COLO668 (cell line): ENCODE measurements at regions not wholly inside any gene's neighbourhood (a gene's known extent, or its start where the extent isn't known, plus 50 kb on each side); places are given as distances from the start of the nearest gene placed in this dataset.
"Not testable (repeated sequence)": the region's sequence is repeated elsewhere in the genome, so short reads cannot be mapped to it uniquely, and the experiment has no call there.

Experiments
- DNase-seq: peaks from one replicate; lab custom pipeline; 2025; ENCODE audit not compliant: unreplicated experiment; lab: John Stamatoyannopoulos, UW

DNA sequence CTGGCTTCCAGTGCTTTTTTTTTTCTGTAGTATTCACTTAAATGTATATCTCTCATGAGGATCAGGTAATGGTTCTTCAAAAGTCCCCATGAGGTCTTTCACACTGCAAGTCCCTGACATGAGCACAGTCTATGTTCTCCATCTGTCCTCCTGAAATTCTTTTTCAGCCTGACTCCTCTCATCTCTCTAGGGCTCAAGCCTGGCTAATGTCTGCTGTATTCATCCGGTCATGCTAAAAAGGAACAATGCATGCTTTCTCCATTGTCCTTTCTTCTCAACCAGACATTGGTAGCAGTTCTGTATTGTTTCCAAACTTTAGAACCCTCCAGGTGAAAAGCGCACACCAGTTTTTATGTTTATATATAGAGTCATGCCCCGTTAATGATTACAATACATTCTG, 368.3 kb upstream of the OLFM3 start:
- no peak for DNase-seq

GRCh38 chr1:102336602-102337001, 339.9 kb upstream of the OLFM3 start:
- DNase-seq: no peak

DNA sequence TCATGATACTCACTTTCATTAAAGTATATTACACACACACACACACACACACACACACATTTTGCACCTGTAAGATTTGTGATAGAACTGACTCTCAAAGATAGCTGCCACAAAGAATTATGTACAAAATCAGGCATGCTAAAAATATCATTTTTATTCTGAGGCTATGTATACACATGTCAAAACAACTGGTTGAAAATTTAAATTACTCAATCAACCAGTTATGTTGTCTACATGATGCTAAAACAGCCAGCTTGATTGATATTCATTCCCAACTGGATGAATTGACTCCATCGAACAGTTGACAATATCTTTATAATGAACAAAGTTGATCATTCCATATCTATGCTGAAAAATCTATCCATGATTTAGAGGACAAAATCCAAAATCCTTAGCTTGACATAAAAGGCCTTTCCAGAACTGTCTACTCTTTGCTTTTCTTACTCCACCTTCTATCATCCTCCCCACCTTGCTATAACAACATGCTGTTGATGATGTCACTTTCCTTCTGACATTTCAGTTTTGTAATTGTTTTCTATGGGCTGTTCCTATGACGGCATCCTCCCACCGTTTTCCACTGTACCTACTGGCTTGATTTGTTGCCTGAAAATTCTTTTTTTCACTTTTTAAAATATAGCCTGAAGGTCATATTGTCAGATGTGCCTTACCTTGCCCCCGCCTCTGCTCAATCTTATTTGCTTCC, 321.5 kb upstream of the OLFM3 start:
- DNase-seq: no peak

- DNase-seq: no peak
These were observed 318.4 kb upstream of the OLFM3 start for GRCh38 chr1:102315096-102315495.

GRCh38 chr1:102296116-102296515, 299.4 kb upstream of the OLFM3 start:
- no peak for DNase-seq

- DNase-seq: no peak
These were observed 286.2 kb upstream of the OLFM3 start for GRCh38 chr1:102282955-102283354.

- no peak for DNase-seq
These were observed 266.3 kb upstream of the OLFM3 start for GRCh38 chr1:102262994-102263393.

- DNase-seq: no peak
These were observed 256.2 kb upstream of the OLFM3 start for GRCh38 chr1:102252731-102253505.

GRCh38 chr1:102241431-102242338, 245.0 kb upstream of the OLFM3 start:
- DNase-seq: no peak

- no peak for DNase-seq
These were observed 242.5 kb upstream of the OLFM3 start for GRCh38 chr1:102239247-102239646.

GRCh38 chr1:102234753-102235359, 238.1 kb upstream of the OLFM3 start:
- no peak for DNase-seq

DNA sequence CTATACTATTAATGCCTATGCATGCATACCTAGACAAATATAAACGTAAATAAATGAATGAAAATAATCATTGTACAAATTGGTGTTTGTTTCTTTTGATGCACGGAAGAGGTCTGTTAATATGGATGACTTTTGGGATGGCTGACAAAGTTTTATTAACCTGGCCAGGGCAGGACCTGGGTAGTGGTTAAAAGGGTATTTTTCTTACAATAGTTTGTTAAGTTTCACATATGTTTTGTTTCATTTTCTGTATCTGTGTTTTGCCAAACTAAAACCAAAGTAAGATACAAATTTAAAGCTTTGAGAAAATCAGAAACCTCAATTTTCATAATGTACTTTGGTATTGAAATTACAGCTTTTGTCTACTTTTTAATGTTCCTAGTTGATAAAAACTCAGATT, 222.7 kb upstream of the OLFM3 start:
- no peak for DNase-seq

- DNase-seq: not testable (repeated sequence)
These were observed 214.2 kb upstream of the OLFM3 start for GRCh38 chr1:102210891-102211290.

GRCh38 chr1:102191723-102192122, 195.0 kb upstream of the OLFM3 start:
- peak; percentile 8 for DNase-seq

- no peak for DNase-seq
These were observed 193.7 kb upstream of the OLFM3 start for GRCh38 chr1:102190429-102190828.

DNA sequence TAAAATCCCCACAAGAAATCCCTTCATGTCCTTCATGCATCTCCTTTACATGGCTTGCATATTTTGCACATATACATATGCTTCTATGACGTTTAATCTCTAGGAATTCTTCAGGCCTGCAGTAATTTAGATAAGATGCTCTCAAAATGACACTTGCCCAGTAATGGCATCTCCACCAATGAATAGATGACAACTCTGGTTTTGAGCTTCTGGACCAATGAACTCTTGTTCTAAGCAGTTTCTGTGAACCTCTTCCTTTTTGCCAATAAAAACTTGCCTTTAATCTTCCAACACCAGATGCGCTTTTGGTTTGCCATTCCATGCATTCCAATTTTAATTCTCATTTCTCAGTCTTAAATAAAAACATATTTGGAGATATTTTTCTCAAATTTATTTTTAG, 189.8 kb upstream of the OLFM3 start:
- no peak for DNase-seq

DNA sequence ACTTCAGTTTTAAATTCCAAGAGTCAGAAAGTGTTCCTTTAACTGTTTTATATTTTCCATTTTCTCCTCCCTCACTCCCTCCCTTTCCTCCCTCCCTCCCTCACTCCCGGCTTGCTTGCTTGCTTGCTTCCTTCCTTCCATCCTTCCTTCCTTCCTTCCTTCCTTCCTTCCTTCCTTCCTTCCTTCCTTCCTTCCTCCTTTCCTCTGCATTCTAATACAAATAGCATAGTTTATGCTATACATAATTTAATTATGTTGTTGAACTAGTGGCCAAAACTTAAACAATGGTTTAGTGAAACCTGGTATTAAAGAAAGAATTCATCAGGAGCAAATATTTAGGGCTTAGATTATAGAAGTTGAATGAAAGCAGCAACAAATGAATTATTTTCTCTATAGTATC, 188.5 kb upstream of the OLFM3 start:
- DNase-seq: no peak

GRCh38 chr1:102184477-102184876, 187.8 kb upstream of the OLFM3 start:
- DNase-seq: no peak

- no peak for DNase-seq
These were observed 187.0 kb upstream of the OLFM3 start for GRCh38 chr1:102183711-102184110.

GRCh38 chr1:102182603-102183260, 186.0 kb upstream of the OLFM3 start:
- DNase-seq: no peak

DNA sequence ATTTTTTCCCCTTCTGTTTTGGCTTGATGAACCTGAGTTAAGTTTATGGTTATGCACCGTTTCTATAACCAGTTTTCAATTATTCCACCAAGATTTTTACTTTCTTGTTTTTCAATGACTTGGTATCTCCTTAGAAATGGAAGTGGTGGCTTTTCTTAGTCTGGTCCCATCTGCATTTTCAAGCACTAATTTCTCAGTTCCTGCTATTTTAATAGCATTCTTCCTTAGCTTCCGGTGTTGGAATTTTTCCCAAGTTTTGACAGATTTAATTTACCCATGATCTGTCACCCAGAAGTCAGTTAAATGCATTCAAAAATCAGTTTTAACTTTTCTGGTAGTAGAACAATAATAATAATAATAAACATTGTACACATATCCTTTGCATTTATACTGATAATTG, 184.6 kb upstream of the OLFM3 start:
- DNase-seq: no peak
